Caco-2 (cell line): ENCODE measurements at regions not wholly inside any gene's neighbourhood (a gene's known extent, or its start where the extent isn't known, plus 50 kb on each side); places are given as distances from the start of the nearest gene placed in this dataset.

Source experiments
- BruUV-seq: library from RNA; stranded (reverse); fragments of 400-500 nt; replicated peaks from 2 replicates; lab custom pipeline; 2021; lab: Mats Ljungman, UMichigan
- CTCF ChIA-PET: fragments of 300-600 bp; sonication (Branson Sonifier 250); formaldehyde crosslinking; loops from one replicate; lab custom pipeline; 2022; ENCODE audit warnings: antibody characterized with exemption; lab: Charles Lee
- POLR2A ChIA-PET: fragments of 300-600 bp; sonication (Branson Sonifier 250); formaldehyde crosslinking; loops from one replicate; lab custom pipeline; 2022; ENCODE audit warnings: antibody characterized with exemption; lab: Charles Lee
- DNase-seq, 2 experiments: peaks; one replicate each; pipeline versions ENCODE4 v3.0.0 to v3.0.0-alpha.2; 2020 to 2022
- H3K27me3 ChIP-seq: replicated peaks from 2 replicates; pipeline ENCODE4 v1.6.0; 2011; ENCODE audit warnings: low read length; ENCODE audit not compliant: control insufficient read depth, insufficient read depth
- H3K36me3 ChIP-seq: 2 replicates; pipeline ENCODE4 v1.5.1; 2011; ENCODE audit warnings: low read length; ENCODE audit not compliant: control insufficient read depth, insufficient read depth
- H3K4me1 ChIP-seq: fragments of 250-450 bp; sonication (Bioruptor Pico); 2 replicates; pipeline ENCODE4 v1.5.1; 2020; ENCODE audit warnings: mild to moderate bottlenecking
- H3K4me3 ChIP-seq: 2 replicates; pipeline ENCODE4 v1.5.1; 2011; ENCODE audit warnings: low read depth, mild to moderate bottlenecking, control low read depth, low read length
- H3K9me3 ChIP-seq: fragments of 250-450 bp; sonication (Bioruptor Pico); 2 replicates; pipeline ENCODE4 v1.5.1; 2020; ENCODE audit warnings: mild to moderate bottlenecking, moderate library complexity
- H3K27ac Mint-ChIP-seq: one replicate; pipeline ENCODE4 v1.8.0; 2022; ENCODE audit warnings: mixed read lengths; ENCODE audit not compliant: unreplicated experiment
- H3K27me3 Mint-ChIP-seq: one replicate; pipeline ENCODE4 v1.8.0; 2022; ENCODE audit warnings: mixed read lengths; ENCODE audit not compliant: insufficient read depth, unreplicated experiment
- H3K36me3 Mint-ChIP-seq: one replicate; pipeline ENCODE4 v1.8.0; 2022; ENCODE audit warnings: mild to moderate bottlenecking, mixed read lengths; ENCODE audit not compliant: insufficient read depth, unreplicated experiment
- H3K4me1 Mint-ChIP-seq: one replicate; pipeline ENCODE4 v1.8.0; 2022; ENCODE audit warnings: low read depth, mixed read lengths; ENCODE audit not compliant: unreplicated experiment
- H3K4me3 Mint-ChIP-seq: one replicate; pipeline ENCODE4 v1.8.0; 2022; ENCODE audit warnings: mild to moderate bottlenecking, moderate library complexity, mixed read lengths; ENCODE audit not compliant: unreplicated experiment
- H3K9me3 Mint-ChIP-seq: one replicate; pipeline ENCODE4 v1.8.0; 2022; ENCODE audit warnings: mixed read lengths; ENCODE audit not compliant: unreplicated experiment
- CTCF ChIP-seq, 2 experiments: fragments of 200-600 bp in 1 of 2; IDR thresholded peaks; 1 replicate in 1 of 2; 2 replicates in 1 of 2; pipeline versions ENCODE4 v1.5.1 to v1.8.0; 2011 to 2022; ENCODE audit warnings: antibody characterized with exemption in 1 of 2, control low read depth in 1 of 2, inconsistent platforms in 1 of 2, low read depth in 1 of 2, low read length in 1 of 2, mild to moderate bottlenecking in 1 of 2, moderate library complexity in 1 of 2; ENCODE audit not compliant: insufficient read depth in 1 of 2, severe bottlenecking in 1 of 2, unreplicated experiment in 1 of 2
- intact Hi-C: fragments of 100-400 bp; cut with micrococcal nuclease; formaldehyde crosslinking; loops from one replicate; pipeline ENCODE4 v1.10.0; 2022; ENCODE audit not compliant: unreplicated experiment

- Mint-ChIP-seq H3K27me3 (no peaks in the 10 kb centered on the region), H3K36me3 (no peaks in the 10 kb centered on the region), H3K4me3 (no peak overlapping the region), H3K9me3 (no peaks in the 10 kb centered on the region), H3K4me1 (no peaks in the 10 kb centered on the region), H3K27ac (no peak overlapping the region)
- DNase-seq, result no peak
- Histone ChIP-seq H3K27me3 (no peaks in the 10 kb centered on the region), H3K36me3 (no peaks in the 10 kb centered on the region), H3K4me1 (no peaks in the 10 kb centered on the region), H3K4me3 (no peak overlapping the region), H3K9me3 (no peaks in the 10 kb centered on the region)
- ChIA-PET CTCF (no interaction called here), POLR2A (no interaction called here)
- no TSS peak for BruUV-seq
- TF ChIP-seq CTCF (IDR thresholded peaks at IDR 0.05; ENCODE audit: insufficient read depth in 1 of 2, low read depth in 1 of 2, low read length in 1 of 2, severe bottlenecking in 1 of 2, unreplicated experiment in 1 of 2), result no peak
- intact Hi-C loops, result no loop called here
Measured at GRCh38 chr6:112846681-112847080, 499.6 kb downstream of the RFPL4B start.

GRCh38 chr6:112851146-112851545 is 504.0 kb downstream of the RFPL4B start:
- H3K27me3 Mint-ChIP-seq, result peaks cover 7% of the 10 kb centered on the region
- no peaks in the 10 kb centered on the region for H3K4me1 Mint-ChIP-seq
- H3K9me3 Mint-ChIP-seq, result no peaks in the 10 kb centered on the region
- no peaks in the 10 kb centered on the region for H3K4me1 ChIP-seq
- H3K36me3 ChIP-seq, result no peaks in the 10 kb centered on the region
- H3K4me3 Mint-ChIP-seq, result no peak overlapping the region
- intact Hi-C loops, result no loop called here
- BruUV-seq, result no TSS peak
- no peak for TF ChIP-seq CTCF (IDR thresholded peaks at IDR 0.05; ENCODE audit: insufficient read depth in 1 of 2, low read depth in 1 of 2, low read length in 1 of 2, severe bottlenecking in 1 of 2, unreplicated experiment in 1 of 2)
- no peaks in the 10 kb centered on the region for H3K9me3 ChIP-seq
- DNase-seq, result no peak
- no peak overlapping the region for H3K4me3 ChIP-seq
- ChIA-PET CTCF (no interaction called here), POLR2A (no interaction called here)
- no peak overlapping the region for H3K27ac Mint-ChIP-seq
- no peaks in the 10 kb centered on the region for H3K36me3 Mint-ChIP-seq
- no peaks in the 10 kb centered on the region for H3K27me3 ChIP-seq

GRCh38 chr6:112853162-112853561 is 506.0 kb downstream of the RFPL4B start:
- H3K4me3 ChIP-seq, result no peak overlapping the region
- ChIA-PET CTCF (no interaction called here), POLR2A (no interaction called here)
- H3K36me3 ChIP-seq, result no peaks in the 10 kb centered on the region
- no peaks in the 10 kb centered on the region for H3K27me3 ChIP-seq
- TF ChIP-seq CTCF (IDR thresholded peaks at IDR 0.05; ENCODE audit: insufficient read depth in 1 of 2, low read depth in 1 of 2, low read length in 1 of 2, severe bottlenecking in 1 of 2, unreplicated experiment in 1 of 2), result no peak
- no peak for DNase-seq
- H3K27ac Mint-ChIP-seq, result no peak overlapping the region
- intact Hi-C loops, result no loop called here
- no TSS peak for BruUV-seq
- H3K4me1 Mint-ChIP-seq, result no peaks in the 10 kb centered on the region
- H3K36me3 Mint-ChIP-seq, result no peaks in the 10 kb centered on the region
- no peaks in the 10 kb centered on the region for H3K9me3 Mint-ChIP-seq
- H3K27me3 Mint-ChIP-seq, result peaks cover 10% of the 10 kb centered on the region
- no peak overlapping the region for H3K4me3 Mint-ChIP-seq
- no peaks in the 10 kb centered on the region for H3K9me3 ChIP-seq
- no peaks in the 10 kb centered on the region for H3K4me1 ChIP-seq
